ENCODE measurements at regions not wholly inside any gene's neighbourhood (a gene's known extent, or its start where the extent isn't known, plus 50 kb on each side); places are given as distances from the start of the nearest gene placed in this dataset.
"Not testable (repeated sequence)": the region's sequence is repeated elsewhere in the genome, so short reads cannot be mapped to it uniquely, and the experiment has no call there.

GRCh38 chr5:13250464-13251291 lies 693.8 kb downstream of the DNAH5 start:
- Mint-ChIP-seq H3K9me3 (peaks cover 4 to 15% of the 10 kb centered on the region in 2 donors), H3K36me3 (no peaks in the 10 kb centered on the region), H3K27ac (no peak overlapping the region)
- ATAC-seq (no peak), DNase-seq (ENCODE audit: low spot score in 2 of 2) (no peak)

- Mint-ChIP-seq H3K27ac (no peak overlapping the region), H3K36me3 (no peaks in the 10 kb centered on the region), H3K9me3 (peaks cover 4 to 15% of the 10 kb centered on the region in 2 donors)
- no peak for DNase-seq (ENCODE audit: low spot score in 2 of 2)
- ATAC-seq, result no peak
Observed at GRCh38 chr5:13249854-13250253, 694.6 kb downstream of the DNAH5 start.

GRCh38 chr5:13248253-13248652 lies 696.2 kb downstream of the DNAH5 start:
- Mint-ChIP-seq H3K9me3 (peaks cover 0 to 10% of the 10 kb centered on the region in 2 donors), H3K27ac (no peak overlapping the region), H3K36me3 (no peaks in the 10 kb centered on the region)
- no peak for DNase-seq (ENCODE audit: low spot score in 2 of 2)
- ATAC-seq, result no peak

GRCh38 chr5:13246053-13246452 lies 698.4 kb downstream of the DNAH5 start:
- H3K36me3 Mint-ChIP-seq, result no peaks in the 10 kb centered on the region
- ATAC-seq, result no peak
- no peak for DNase-seq (ENCODE audit: low spot score in 2 of 2)
- H3K27ac Mint-ChIP-seq, result no peak overlapping the region
- peaks cover 0 to 6% of the 10 kb centered on the region in 2 donors for H3K9me3 Mint-ChIP-seq

GRCh38 chr5:13244151-13244550 lies 700.3 kb downstream of the DNAH5 start:
- Mint-ChIP-seq H3K27ac (no peak overlapping the region), H3K9me3 (peaks cover 0 to 6% of the 10 kb centered on the region in 2 donors), H3K36me3 (no peaks in the 10 kb centered on the region)
- DNase-seq (ENCODE audit: low spot score in 2 of 2), result no peak
- ATAC-seq, result no peak

GRCh38 chr5:13227513-13227912 lies 717.0 kb downstream of the DNAH5 start:
- no peak for ATAC-seq
- no peak overlapping the region for H3K27ac Mint-ChIP-seq

GRCh38 chr5:13218518-13218917 lies 726.0 kb downstream of the DNAH5 start:
- Mint-ChIP-seq H3K36me3 (no peaks in the 10 kb centered on the region), H3K27ac (no peak overlapping the region), H3K9me3 (peaks cover 3 to 19% of the 10 kb centered on the region in 2 donors)
- DNase-seq (ENCODE audit: low spot score in 2 of 2), result no peak
- ATAC-seq, result no peak

More at GRCh38 chr5:13227513-13227912, 717.0 kb downstream of the DNAH5 start:
- Mint-ChIP-seq H3K36me3 (no peaks in the 10 kb centered on the region), H3K9me3 (peaks cover 4 to 16% of the 10 kb centered on the region in 2 donors)
- DNase-seq (ENCODE audit: low spot score in 2 of 2), result no peak

GRCh38 chr5:13217636-13218035 lies 726.9 kb downstream of the DNAH5 start:
- Mint-ChIP-seq H3K36me3 (no peaks in the 10 kb centered on the region), H3K27ac (no peak overlapping the region), H3K9me3 (peaks cover 3 to 21% of the 10 kb centered on the region in 2 donors)
- no peak for ATAC-seq
- no peak for DNase-seq (ENCODE audit: low spot score in 2 of 2)

GRCh38 chr5:13215806-13216205 lies 728.7 kb downstream of the DNAH5 start:
- Mint-ChIP-seq H3K36me3 (no peaks in the 10 kb centered on the region), H3K9me3 (peaks cover 3 to 21% of the 10 kb centered on the region in 2 donors), H3K27ac (no peak overlapping the region)
- ATAC-seq (no peak), DNase-seq (ENCODE audit: low spot score in 2 of 2) (no peak)

GRCh38 chr5:13215370-13215769 lies 729.1 kb downstream of the DNAH5 start:
- ATAC-seq (no peak), DNase-seq (ENCODE audit: low spot score in 2 of 2) (no peak)
- H3K36me3 Mint-ChIP-seq, result no peaks in the 10 kb centered on the region
- peaks cover 3 to 21% of the 10 kb centered on the region in 2 donors for H3K9me3 Mint-ChIP-seq
- H3K27ac Mint-ChIP-seq, result no peak overlapping the region

- Mint-ChIP-seq H3K36me3 (no peaks in the 10 kb centered on the region), H3K9me3 (peaks cover 3 to 20% of the 10 kb centered on the region in 2 donors), H3K27ac (no peak overlapping the region)
- DNase-seq (ENCODE audit: low spot score in 2 of 2) (no peak), ATAC-seq (no peak)
Observed at GRCh38 chr5:13214182-13214581, 730.3 kb downstream of the DNAH5 start.

- peaks cover 8 to 20% of the 10 kb centered on the region in 2 donors for H3K9me3 Mint-ChIP-seq
- H3K36me3 Mint-ChIP-seq, result no peaks in the 10 kb centered on the region
- no peak for ATAC-seq
- DNase-seq (ENCODE audit: low spot score in 2 of 2), result no peak
- H3K27ac Mint-ChIP-seq, result no peak overlapping the region
Observed at GRCh38 chr5:13212886-13213285, 731.6 kb downstream of the DNAH5 start.

GRCh38 chr5:13211064-13211463 lies 733.4 kb downstream of the DNAH5 start:
- H3K9me3 Mint-ChIP-seq, result peaks cover 8 to 16% of the 10 kb centered on the region in 2 donors
- H3K27ac Mint-ChIP-seq, result no peak overlapping the region
- no peak for DNase-seq (ENCODE audit: low spot score in 2 of 2)
- ATAC-seq, result no peak
- no peaks in the 10 kb centered on the region for H3K36me3 Mint-ChIP-seq

GRCh38 chr5:13207112-13207511 lies 737.4 kb downstream of the DNAH5 start:
- H3K36me3 Mint-ChIP-seq, result no peaks in the 10 kb centered on the region
- no peak overlapping the region for H3K27ac Mint-ChIP-seq

GRCh38 chr5:13201022-13201421 lies 743.5 kb downstream of the DNAH5 start:
- Mint-ChIP-seq H3K27ac (no peak overlapping the region), H3K9me3 (peaks cover 26 to 31% of the 10 kb centered on the region in 2 donors), H3K36me3 (peaks cover 0 to 8% of the 10 kb centered on the region in 2 donors)
- ATAC-seq (no peak), DNase-seq (ENCODE audit: low spot score in 2 of 2) (no peak)

More at GRCh38 chr5:13207112-13207511, 737.4 kb downstream of the DNAH5 start:
- DNase-seq (ENCODE audit: low spot score in 2 of 2) (no peak), ATAC-seq (no peak)
- H3K9me3 Mint-ChIP-seq, result peaks cover 19 to 20% of the 10 kb centered on the region in 2 donors

GRCh38 chr5:13198226-13198625 lies 746.3 kb downstream of the DNAH5 start:
- not testable (repeated sequence) for ATAC-seq; H3K27ac Mint-ChIP-seq; H3K36me3 Mint-ChIP-seq; DNase-seq (ENCODE audit: low spot score in 2 of 2)
- H3K9me3 Mint-ChIP-seq, result peaks cover 22 to 26% of the 10 kb centered on the region in 2 donors

GRCh38 chr5:13189532-13189931 lies 755.0 kb downstream of the DNAH5 start:
- H3K27ac Mint-ChIP-seq, result no peak overlapping the region
- DNase-seq (ENCODE audit: low spot score in 2 of 2) (no peak), ATAC-seq (no peak)
- no peaks in the 10 kb centered on the region for H3K36me3 Mint-ChIP-seq
- peaks cover 0 to 16% of the 10 kb centered on the region in 2 donors for H3K9me3 Mint-ChIP-seq

- peaks cover 0 to 16% of the 10 kb centered on the region in 2 donors for H3K9me3 Mint-ChIP-seq
- H3K27ac Mint-ChIP-seq, result no peak overlapping the region
- ATAC-seq, result no peak
- DNase-seq (ENCODE audit: low spot score in 2 of 2), result no peak
- H3K36me3 Mint-ChIP-seq, result no peaks in the 10 kb centered on the region
Observed at GRCh38 chr5:13188371-13188770, 756.1 kb downstream of the DNAH5 start.
